ENCODE measurements at regions not wholly inside any gene's neighbourhood (a gene's known extent, or its start where the extent isn't known, plus 50 kb on each side); places are given as distances from the start of the nearest gene placed in this dataset.

- no peak for TF ChIP-seq CTCF (conservative IDR thresholded peaks at IDR 0.05; ENCODE audit: low read length)
- no peak overlapping the region for H3K4me3 ChIP-seq (ENCODE audit: low read length)
- DNase-seq (ENCODE audit: low read depth) = no peak
Measured at GRCh38 chr4:128560754-128561495, 248.6 kb upstream of the JADE1 start.

GRCh38 chr4:128558896-128559679 is 250.4 kb upstream of the JADE1 start:
- DNase-seq (ENCODE audit: low read depth) = peak; percentile 91
- no peak overlapping the region for H3K4me3 ChIP-seq (ENCODE audit: low read length)
- no peak for TF ChIP-seq CTCF (conservative IDR thresholded peaks at IDR 0.05; ENCODE audit: low read length)

GRCh38 chr4:128556756-128557155 is 252.7 kb upstream of the JADE1 start:
- DNase-seq (ENCODE audit: low read depth) = no peak
- no peak overlapping the region for H3K4me3 ChIP-seq (ENCODE audit: low read length)
- no peak for TF ChIP-seq CTCF (conservative IDR thresholded peaks at IDR 0.05; ENCODE audit: low read length)

- H3K4me3 ChIP-seq (ENCODE audit: low read length) = peak overlapping the region; percentile 70
- TF ChIP-seq CTCF (conservative IDR thresholded peaks at IDR 0.05; ENCODE audit: low read length) = no peak
- no peak for DNase-seq (ENCODE audit: low read depth)
Measured at GRCh38 chr4:128553686-128554515, 255.6 kb upstream of the JADE1 start.

- peak overlapping the region; percentile 70 for H3K4me3 ChIP-seq (ENCODE audit: low read length)
- no peak for TF ChIP-seq CTCF (conservative IDR thresholded peaks at IDR 0.05; ENCODE audit: low read length)
- DNase-seq (ENCODE audit: low read depth) = no peak
Measured at GRCh38 chr4:128552586-128552907, 257.0 kb upstream of the JADE1 start.

- no peak for DNase-seq (ENCODE audit: low read depth)
- TF ChIP-seq CTCF (conservative IDR thresholded peaks at IDR 0.05; ENCODE audit: low read length) = no peak
Measured at GRCh38 chr4:128551280-128551679, 258.2 kb upstream of the JADE1 start.

More at GRCh38 chr4:128551280-128551679, 258.2 kb upstream of the JADE1 start:
- H3K4me3 ChIP-seq (ENCODE audit: low read length) = no peak overlapping the region
